ENCODE measurements at regions not wholly inside any gene's neighbourhood (a gene's known extent, or its start where the extent isn't known, plus 50 kb on each side); places are given as distances from the start of the nearest gene placed in this dataset.
"Not testable (repeated sequence)": the region's sequence is repeated elsewhere in the genome, so short reads cannot be mapped to it uniquely, and the experiment has no call there.

DNA sequence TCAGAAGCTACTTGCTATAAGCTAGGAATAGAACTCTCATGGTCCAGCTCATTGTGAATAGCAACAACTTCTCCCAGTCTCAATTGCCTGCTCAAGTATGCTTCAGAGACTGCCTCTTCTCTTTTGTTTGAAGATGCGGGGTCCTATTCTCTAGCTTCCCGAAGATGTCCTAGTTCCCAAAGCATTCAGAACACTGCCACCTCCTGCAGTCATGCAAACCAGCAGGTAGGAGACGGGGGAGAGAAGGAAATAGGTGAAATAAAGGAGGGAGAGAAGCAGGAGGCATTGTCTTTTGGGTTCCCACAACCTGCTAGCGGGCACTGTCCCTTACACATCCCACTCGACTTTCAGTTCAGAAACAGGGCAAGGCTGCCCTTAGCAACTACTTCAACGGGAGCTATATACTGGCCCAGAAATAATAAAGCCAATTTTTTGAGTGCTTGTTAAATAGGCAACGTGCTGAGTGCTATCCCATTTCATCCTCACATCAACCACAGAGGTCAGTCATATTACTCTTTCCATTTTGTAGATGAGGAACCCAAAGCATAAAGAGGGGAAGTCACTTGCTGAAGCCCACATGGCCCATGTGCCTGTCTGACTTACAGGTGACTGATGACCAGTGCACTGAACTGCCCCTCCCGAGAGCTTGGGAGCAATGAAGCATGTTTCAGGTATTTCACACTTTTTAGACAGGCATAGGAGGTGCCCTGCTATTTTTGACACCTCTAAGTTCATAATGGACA is 61.9 kb upstream of the ATXN1 start:
- DNase-seq = no peak

DNA sequence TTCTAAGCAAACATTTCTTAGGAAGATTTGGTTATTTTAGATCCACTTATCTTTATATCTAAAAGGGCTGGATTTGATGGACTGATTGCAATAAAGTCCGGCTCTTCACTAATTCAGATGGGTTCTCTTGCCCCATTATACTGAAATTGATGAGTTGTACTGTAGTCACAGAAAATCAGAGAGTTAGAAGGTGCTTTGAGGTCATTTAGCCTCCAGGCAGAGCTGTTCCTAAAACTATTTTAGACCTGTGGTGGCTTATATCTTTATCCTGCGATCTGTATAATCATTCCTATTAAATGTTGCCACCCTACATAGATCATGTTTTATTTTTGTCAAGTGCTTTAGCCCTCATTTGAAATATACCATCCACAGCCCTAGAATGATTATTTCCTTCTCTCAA is 61.3 kb upstream of the ATXN1 start:
- DNase-seq = no peak

DNA sequence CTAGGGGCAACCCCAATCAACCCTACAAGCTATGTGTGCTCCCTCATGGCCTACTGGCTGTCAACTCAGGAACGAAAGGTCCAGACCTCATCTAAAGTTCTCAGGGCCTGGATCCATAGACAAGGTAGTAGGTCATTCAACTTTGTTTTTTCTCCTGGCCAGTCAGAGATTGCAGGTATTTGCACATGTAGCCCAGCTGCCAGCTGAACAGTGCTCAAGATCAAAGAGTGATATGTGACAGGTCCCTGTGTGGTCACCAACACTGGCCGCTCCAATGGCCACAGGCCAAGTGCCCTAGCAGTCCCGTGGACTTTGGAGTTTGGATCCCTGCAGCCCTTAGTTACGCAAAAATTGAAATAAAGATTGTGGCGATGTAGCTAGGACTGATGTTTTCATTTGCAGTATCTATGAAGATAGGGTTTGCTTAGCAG is 60.6 kb upstream of the ATXN1 start:
- no peak for DNase-seq

DNA sequence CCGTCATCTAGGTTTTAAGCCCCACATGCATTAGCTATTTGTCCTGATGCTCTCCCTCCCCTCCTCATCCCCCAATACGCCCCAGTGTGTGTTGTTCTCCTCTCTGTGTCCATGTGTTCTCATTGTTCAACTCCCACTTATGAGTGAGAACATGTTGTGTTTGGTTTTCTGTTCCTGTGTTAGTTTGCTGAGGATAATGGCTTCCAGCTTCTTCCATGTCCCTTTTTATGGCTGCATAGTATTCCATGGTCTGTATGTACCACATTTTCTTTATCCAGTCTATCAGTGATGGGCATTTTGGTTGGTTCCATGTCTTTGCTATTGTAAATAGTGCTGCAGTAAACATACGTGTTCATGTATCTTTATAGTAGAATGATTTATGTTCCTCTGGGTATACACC is 59.0 kb upstream of the ATXN1 start:
- not testable (repeated sequence) for DNase-seq

DNA sequence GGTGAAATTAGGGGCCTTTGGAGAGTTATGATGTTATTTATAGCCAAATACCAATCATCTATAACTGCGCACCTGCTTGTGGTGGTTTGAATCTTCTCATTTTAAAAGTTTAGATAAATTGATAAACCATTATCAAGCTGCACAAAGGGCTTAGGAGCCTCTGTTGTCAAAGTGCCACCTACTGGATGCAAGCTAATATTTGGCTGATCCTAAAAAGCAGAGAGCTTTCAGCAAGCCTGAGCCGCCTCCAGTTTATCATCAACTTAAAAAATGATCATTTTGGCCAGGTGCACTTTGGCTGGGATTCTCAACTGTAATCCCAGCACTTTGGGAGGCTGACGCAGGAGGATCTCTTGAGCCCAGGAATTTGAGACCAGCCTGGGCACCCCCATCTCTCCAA is 58.5 kb upstream of the ATXN1 start:
- no peak for DNase-seq

DNA sequence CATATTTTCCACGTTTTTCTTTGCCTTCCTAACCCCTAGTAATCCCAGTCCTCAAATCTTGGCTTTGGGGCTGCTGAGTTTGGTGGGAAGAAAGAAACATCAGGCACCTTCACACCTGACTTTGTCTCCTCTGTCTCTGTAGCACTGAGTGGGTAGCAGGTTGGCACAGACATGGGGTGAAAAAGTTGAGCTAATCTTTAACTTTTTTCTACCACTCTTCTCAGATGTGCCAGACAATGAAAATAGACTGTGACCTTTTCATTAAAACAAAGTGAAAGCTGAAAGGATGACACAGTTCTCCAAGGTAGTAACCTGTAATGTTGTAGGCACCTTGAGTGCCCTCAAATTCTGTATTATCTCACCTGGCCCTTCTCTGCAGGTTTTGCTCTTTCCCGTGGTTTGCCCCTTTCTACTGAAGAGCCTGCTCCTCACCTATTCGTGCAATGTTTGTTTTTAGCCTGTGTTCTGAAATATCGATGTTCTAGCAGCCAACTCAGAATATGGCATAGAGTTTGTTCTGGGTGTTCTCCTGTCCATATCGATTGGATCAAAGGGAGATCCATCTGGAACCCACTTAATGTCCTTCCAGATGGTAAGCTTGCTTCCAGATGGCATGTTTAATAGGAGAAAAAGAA is 57.8 kb upstream of the ATXN1 start:
- no peak for DNase-seq

DNA sequence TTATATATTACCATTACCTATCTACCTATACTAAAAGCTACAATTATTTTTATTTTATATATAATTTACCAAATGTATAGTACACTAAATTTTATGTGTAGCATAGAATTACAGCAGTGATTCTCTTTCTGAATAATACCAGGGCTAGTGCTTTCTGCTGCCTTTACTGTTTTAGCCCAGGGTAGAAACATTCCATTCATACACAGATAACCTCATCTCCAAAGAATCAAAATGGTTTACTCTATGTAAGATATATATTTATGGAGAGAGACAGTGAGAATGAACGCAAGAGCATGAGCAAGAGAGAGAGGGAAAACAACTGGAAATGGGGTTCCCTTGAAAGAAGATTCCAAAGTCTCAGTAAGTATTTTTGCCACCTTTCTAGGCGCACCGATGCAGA is 56.3 kb upstream of the ATXN1 start:
- no peak for DNase-seq

DNA sequence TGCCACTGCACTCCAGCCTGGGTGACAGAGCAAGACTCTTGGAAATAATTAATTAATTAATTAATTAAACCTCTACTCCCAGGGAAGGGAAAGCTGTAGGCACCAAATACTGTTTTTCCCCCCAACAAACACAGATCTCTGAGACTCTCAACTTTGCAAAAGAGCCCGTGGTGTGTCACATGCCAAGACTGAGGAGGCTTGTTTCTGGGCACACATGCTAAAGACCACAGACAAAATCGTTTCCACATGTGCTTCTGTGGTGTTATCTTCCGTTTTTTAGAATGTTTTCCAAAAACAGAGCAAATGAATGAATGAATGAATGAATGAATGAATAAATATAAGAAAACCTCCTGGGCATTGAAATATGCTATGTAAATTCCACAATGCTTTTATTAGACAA is 55.6 kb upstream of the ATXN1 start:
- DNase-seq = no peak

DNA sequence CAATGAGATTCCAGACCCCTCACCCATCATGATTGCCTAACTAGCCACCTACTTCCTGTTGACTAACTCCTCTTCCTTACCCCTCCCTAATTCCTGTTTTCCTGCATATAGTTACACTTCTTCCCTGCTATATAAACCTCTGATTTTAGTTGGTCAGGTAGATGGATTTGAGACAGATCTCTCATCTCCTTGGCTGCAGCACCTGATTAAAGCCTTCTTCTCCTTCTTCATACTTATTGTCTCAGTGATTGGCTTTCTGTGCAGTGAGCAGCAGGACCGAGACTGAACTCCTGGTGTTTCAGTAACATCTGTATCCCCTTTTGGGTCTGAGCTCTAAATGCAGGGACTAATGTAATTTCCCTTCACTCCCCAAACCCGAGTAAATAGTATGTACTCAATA is 51.7 kb upstream of the ATXN1 start:
- DNase-seq = no peak

DNA sequence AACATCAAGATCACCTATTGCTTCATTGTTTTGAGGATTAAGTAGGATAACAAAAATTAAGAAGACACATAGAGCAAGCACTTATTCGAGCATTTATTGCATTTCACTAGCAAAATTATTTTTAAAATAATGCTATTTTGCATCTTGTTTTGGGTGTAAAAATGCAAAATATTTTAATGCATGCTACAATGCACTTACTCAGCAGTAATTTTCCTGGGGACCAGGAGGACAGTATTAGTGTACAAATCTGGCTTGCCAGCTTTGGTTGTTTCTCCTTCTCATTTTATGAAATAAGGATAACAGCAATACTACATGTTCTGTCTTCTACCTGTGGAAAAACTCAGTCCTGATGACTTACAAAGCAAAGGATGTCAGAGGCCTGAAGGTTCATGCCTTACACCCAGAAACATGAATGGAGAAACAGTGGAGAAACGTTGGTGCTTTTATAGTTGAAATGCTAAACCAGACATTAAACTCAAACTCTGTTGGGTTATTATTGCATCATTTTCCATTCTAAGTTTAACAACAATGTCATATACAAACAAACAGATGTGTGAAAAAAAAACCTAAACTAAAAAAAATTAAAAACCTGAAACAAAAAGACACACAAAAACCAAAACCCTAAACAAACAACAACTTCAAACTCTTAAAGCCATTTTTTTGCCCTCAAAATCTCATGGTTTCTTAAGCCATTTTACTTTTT is 50.2 kb upstream of the ATXN1 start:
- DNase-seq = no peak
